HL-60 (cell line): ENCODE measurements at regions not wholly inside any gene's neighbourhood (a gene's known extent, or its start where the extent isn't known, plus 50 kb on each side); places are given as distances from the start of the nearest gene placed in this dataset.
"Not testable (repeated sequence)": the region's sequence is repeated elsewhere in the genome, so short reads cannot be mapped to it uniquely, and the experiment has no call there.

Source experiments
- DNase-seq, 2 experiments: peaks; one replicate each; pipeline ENCODE4 v3.0.0-alpha.2; 2010 to 2020; ENCODE audit warnings: low read depth in 1 of 2, low spot score in 1 of 2
- H3K27ac ChIP-seq: fragments of 250-450 bp; sonication (Bioruptor Pico); replicated peaks from 2 replicates; pipeline ENCODE4 v1.5.1; 2020; ENCODE audit warnings: mild to moderate bottlenecking, moderate library complexity
- H3K27me3 ChIP-seq: fragments of 250-450 bp; sonication (Bioruptor Pico); 2 replicates; pipeline ENCODE4 v1.5.1; 2021; ENCODE audit warnings: mild to moderate bottlenecking, moderate library complexity; ENCODE audit not compliant: insufficient read depth, poor library complexity, severe bottlenecking
- H3K4me3 ChIP-seq: replicated peaks from 2 replicates; pipeline ENCODE4 v1.5.1; 2011; ENCODE audit warnings: mild to moderate bottlenecking, control low read depth, low read length; ENCODE audit not compliant: insufficient read depth
- CTCF ChIP-seq: IDR thresholded peaks from one replicate; pipeline ENCODE4 v1.5.1; 2011; ENCODE audit warnings: low read length, control low read depth, inconsistent platforms; ENCODE audit not compliant: insufficient read depth
- GABPA ChIP-seq: IDR thresholded peaks from 2 replicates; pipeline ENCODE4 v1.6.1; 2012; ENCODE audit warnings: low read depth
- POLR2AphosphoS5 ChIP-seq: IDR thresholded peaks from 2 replicates; pipeline ENCODE4 v1.6.1; 2012; ENCODE audit warnings: low read depth
- SPI1 ChIP-seq: IDR thresholded peaks from 2 replicates; pipeline ENCODE4 v1.6.1; 2012; ENCODE audit warnings: low read depth, mild to moderate bottlenecking, borderline replicate concordance
- TF ChIP-seq, protein P1 (sequence below): IDR thresholded peaks from 2 replicates; pipeline ENCODE4 v1.6.1; 2012; ENCODE audit warnings: low read depth; ENCODE audit not compliant: insufficient replicate concordance

- TF ChIP-seq POLR2AphosphoS5 = no peak
- TF ChIP-seq SPI1 = no peak
- TF ChIP-seq, protein P1, sequence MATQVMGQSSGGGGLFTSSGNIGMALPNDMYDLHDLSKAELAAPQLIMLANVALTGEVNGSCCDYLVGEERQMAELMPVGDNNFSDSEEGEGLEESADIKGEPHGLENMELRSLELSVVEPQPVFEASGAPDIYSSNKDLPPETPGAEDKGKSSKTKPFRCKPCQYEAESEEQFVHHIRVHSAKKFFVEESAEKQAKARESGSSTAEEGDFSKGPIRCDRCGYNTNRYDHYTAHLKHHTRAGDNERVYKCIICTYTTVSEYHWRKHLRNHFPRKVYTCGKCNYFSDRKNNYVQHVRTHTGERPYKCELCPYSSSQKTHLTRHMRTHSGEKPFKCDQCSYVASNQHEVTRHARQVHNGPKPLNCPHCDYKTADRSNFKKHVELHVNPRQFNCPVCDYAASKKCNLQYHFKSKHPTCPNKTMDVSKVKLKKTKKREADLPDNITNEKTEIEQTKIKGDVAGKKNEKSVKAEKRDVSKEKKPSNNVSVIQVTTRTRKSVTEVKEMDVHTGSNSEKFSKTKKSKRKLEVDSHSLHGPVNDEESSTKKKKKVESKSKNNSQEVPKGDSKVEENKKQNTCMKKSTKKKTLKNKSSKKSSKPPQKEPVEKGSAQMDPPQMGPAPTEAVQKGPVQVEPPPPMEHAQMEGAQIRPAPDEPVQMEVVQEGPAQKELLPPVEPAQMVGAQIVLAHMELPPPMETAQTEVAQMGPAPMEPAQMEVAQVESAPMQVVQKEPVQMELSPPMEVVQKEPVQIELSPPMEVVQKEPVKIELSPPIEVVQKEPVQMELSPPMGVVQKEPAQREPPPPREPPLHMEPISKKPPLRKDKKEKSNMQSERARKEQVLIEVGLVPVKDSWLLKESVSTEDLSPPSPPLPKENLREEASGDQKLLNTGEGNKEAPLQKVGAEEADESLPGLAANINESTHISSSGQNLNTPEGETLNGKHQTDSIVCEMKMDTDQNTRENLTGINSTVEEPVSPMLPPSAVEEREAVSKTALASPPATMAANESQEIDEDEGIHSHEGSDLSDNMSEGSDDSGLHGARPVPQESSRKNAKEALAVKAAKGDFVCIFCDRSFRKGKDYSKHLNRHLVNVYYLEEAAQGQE = no peak
- TF ChIP-seq CTCF = no peak
- TF ChIP-seq GABPA = no peak
- Histone ChIP-seq H3K27me3 (no peaks in the 10 kb centered on the region), H3K4me3 (no peak overlapping the region), H3K27ac (no peak overlapping the region)
- no peak for DNase-seq
Observed at GRCh38 chr1:213596729-213597128, 391.0 kb upstream of the PROX1 start.

GRCh38 chr1:213598263-213598662, 389.5 kb upstream of the PROX1 start:
- TF ChIP-seq, protein P1 = no peak
- TF ChIP-seq POLR2AphosphoS5 (no peak), CTCF (no peak), GABPA (no peak), SPI1 (no peak)
- no peak for DNase-seq
- H3K4me3 ChIP-seq = no peak overlapping the region
- no peak overlapping the region for H3K27ac ChIP-seq
- no peaks in the 10 kb centered on the region for H3K27me3 ChIP-seq

- H3K27me3 ChIP-seq = no peaks in the 10 kb centered on the region
- no peak for TF ChIP-seq GABPA
- no peak overlapping the region for H3K27ac ChIP-seq
- DNase-seq = no peak
- no peak overlapping the region for H3K4me3 ChIP-seq
Observed at GRCh38 chr1:213600879-213601278, 386.9 kb upstream of the PROX1 start.

- H3K27ac ChIP-seq, H3K4me3 ChIP-seq, DNase-seq, H3K27me3 ChIP-seq: not testable (repeated sequence)
Observed at GRCh38 chr1:213601705-213602104, 386.1 kb upstream of the PROX1 start.

DNA sequence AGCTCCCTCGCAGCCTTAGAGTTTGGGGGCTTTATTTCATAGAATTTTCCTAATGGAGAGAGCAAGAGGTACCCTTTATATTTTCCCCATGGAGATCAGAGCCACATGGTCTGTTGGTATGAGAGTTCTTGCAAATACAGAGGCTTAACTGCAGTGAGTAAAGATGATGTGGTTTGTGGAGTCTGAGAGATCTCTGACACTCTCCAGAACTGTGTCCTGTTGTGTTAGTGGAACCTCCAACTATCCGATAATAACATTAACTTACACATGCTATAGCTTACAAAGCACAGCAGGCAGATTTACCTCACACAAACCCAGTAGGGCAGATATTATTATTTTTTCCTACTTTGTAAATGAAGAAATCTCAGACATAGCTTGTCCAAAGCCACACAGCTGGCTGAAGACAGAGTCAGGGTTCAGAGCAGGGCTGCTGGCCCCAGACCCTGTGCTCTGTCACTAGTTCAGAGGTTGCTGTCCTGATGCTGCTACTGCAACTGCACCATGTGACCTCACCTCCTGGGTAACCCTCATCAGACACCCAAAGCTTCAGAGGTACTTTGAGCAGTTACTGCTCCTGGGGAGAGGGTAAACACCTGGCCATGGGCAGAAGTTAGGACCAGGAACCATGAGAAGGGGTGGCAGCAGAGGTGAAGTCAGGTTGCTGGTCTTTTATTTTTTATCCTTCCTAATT, 384.8 kb upstream of the PROX1 start:
- DNase-seq = no peak
- Histone ChIP-seq H3K4me3 (no peak overlapping the region), H3K27ac (no peak overlapping the region), H3K27me3 (no peaks in the 10 kb centered on the region)
- TF ChIP-seq, protein P1 = no peak
- no peak for TF ChIP-seq CTCF
- TF ChIP-seq SPI1 = no peak
- TF ChIP-seq POLR2AphosphoS5 = no peak
- no peak for TF ChIP-seq GABPA
